ENCODE measurements at regions not wholly inside any gene's neighbourhood (a gene's known extent, or its start where the extent isn't known, plus 50 kb on each side); places are given as distances from the start of the nearest gene placed in this dataset.

GRCh38 chr4:14767142-14767541 lies 235.1 kb upstream of the CPEB2 start:
- TF ChIP-seq CTCF (IDR thresholded peaks at IDR 0.05), result no peak
- no peak for TF ChIP-seq POLR2A (IDR thresholded peaks at IDR 0.05)
